Tibial artery (tissue), 4 donors: ENCODE measurements at regions not wholly inside any gene's neighbourhood (a gene's known extent, or its start where the extent isn't known, plus 50 kb on each side); places are given as distances from the start of the nearest gene placed in this dataset.

Experiments
- DNase-seq, 2 donors: peaks; one replicate each; pipeline ENCODE4 v3.0.0-alpha.2; 2019
- H3K27ac ChIP-seq, 2 donors: fragments of 200-600 bp; sonication (generic) in 1 of 2; 1 replicate in 1 of 2; 2 replicates in 1 of 2; pipeline ENCODE4 v1.5.1; 2018 to 2019; ENCODE audit warnings: mild to moderate bottlenecking in 1 of 2
- H3K27me3 ChIP-seq, 2 donors: fragments of 200-600 bp; sonication (generic) in 1 of 2; one replicate each; pipeline versions ENCODE4 v1.5.1 to v1.6.0; 2016 to 2019
- H3K36me3 ChIP-seq, 3 donors: fragments of 200-600 bp; sonication (generic) in 2 of 3; one replicate each; pipeline ENCODE4 v1.5.1; 2016 to 2019; ENCODE audit warnings: mild to moderate bottlenecking in 2 of 3
- H3K4me1 ChIP-seq, 4 donors: fragments of 200-600 bp; sonication (generic) in 2 of 4; 1 replicate in 3 of 4; 2 replicates in 1 of 4; pipeline ENCODE4 v1.5.1; 2016 to 2019
- H3K4me3 ChIP-seq, 2 donors: fragments of 200-600 bp; sonication (generic) in 1 of 2; 1 replicate in 1 of 2; 2 replicates in 1 of 2; pipeline ENCODE4 v1.5.1; 2018 to 2019; ENCODE audit warnings: mild to moderate bottlenecking in 2 of 2
- H3K9me3 ChIP-seq, 3 donors: fragments of 200-600 bp; sonication (generic) in 1 of 3; one replicate each; pipeline ENCODE4 v1.5.1; 2016 to 2019
- CTCF ChIP-seq, 2 experiments: fragments of 200-600 bp in 1 of 2; fragments of 450-650 bp in 1 of 2; IDR thresholded peaks; one replicate each; pipeline ENCODE4 v1.5.1; 2017 to 2019; ENCODE audit warnings: antibody characterized with exemption in 2 of 2, mild to moderate bottlenecking in 1 of 2, moderate library complexity in 1 of 2
- intact Hi-C: fragments of 100-400 bp; cut with DNase I; formaldehyde crosslinking; loops from one replicate; pipeline ENCODE4 v1.15.0; 2023; ENCODE audit warnings: low total_unique reads

- TF ChIP-seq CTCF (IDR thresholded peaks at IDR 0.05), result no peak
- Histone ChIP-seq H3K4me3 (no peak overlapping the region), H3K36me3 (no peaks in the 10 kb centered on the region), H3K9me3 (no peaks in the 10 kb centered on the region), H3K4me1 (no peaks in the 10 kb centered on the region), H3K27me3 (peaks cover 0 to 3% of the 10 kb centered on the region in 2 donors), H3K27ac (no peak overlapping the region)
- intact Hi-C loops, result no loop called here
- DNase-seq, result no peak
Measured at GRCh38 chr10:78599122-78599853, 469.5 kb upstream of the ZMIZ1 start.

- no peak for DNase-seq
- no peak for TF ChIP-seq CTCF (IDR thresholded peaks at IDR 0.05)
- no peak overlapping the region for H3K4me3 ChIP-seq
- no peaks in the 10 kb centered on the region for H3K4me1 ChIP-seq
- no peaks in the 10 kb centered on the region for H3K36me3 ChIP-seq
- intact Hi-C loops, result no loop called here
- peaks cover 0 to 3% of the 10 kb centered on the region in 2 donors for H3K27me3 ChIP-seq
- no peak overlapping the region for H3K27ac ChIP-seq
- H3K9me3 ChIP-seq, result no peaks in the 10 kb centered on the region
Measured at GRCh38 chr10:78600121-78600665, 468.6 kb upstream of the ZMIZ1 start.

GRCh38 chr10:78600740-78601139, 468.0 kb upstream of the ZMIZ1 start:
- DNase-seq, result no peak
- TF ChIP-seq CTCF (IDR thresholded peaks at IDR 0.05), result no peak
- intact Hi-C loops, result no loop called here

GRCh38 chr10:78602201-78602932, 466.4 kb upstream of the ZMIZ1 start:
- intact Hi-C loops, result no loop called here
- TF ChIP-seq CTCF (IDR thresholded peaks at IDR 0.05), result no peak
- Histone ChIP-seq H3K27me3 (peaks cover 0 to 3% of the 10 kb centered on the region in 2 donors), H3K27ac (no peak overlapping the region), H3K4me3 (no peak overlapping the region), H3K36me3 (no peaks in the 10 kb centered on the region), H3K9me3 (no peaks in the 10 kb centered on the region), H3K4me1 (no peaks in the 10 kb centered on the region)
- no peak for DNase-seq

More at GRCh38 chr10:78600740-78601139, 468.0 kb upstream of the ZMIZ1 start:
- Histone ChIP-seq H3K36me3 (no peaks in the 10 kb centered on the region), H3K27ac (no peak overlapping the region), H3K4me3 (no peak overlapping the region), H3K4me1 (no peaks in the 10 kb centered on the region), H3K27me3 (peaks cover 0 to 3% of the 10 kb centered on the region in 2 donors), H3K9me3 (no peaks in the 10 kb centered on the region)

GRCh38 chr10:78604286-78604685, 464.5 kb upstream of the ZMIZ1 start:
- Histone ChIP-seq H3K4me1 (no peaks in the 10 kb centered on the region), H3K9me3 (no peaks in the 10 kb centered on the region), H3K27ac (no peak overlapping the region), H3K36me3 (no peaks in the 10 kb centered on the region), H3K27me3 (no peaks in the 10 kb centered on the region), H3K4me3 (no peak overlapping the region)
- intact Hi-C loops, result no loop called here
- TF ChIP-seq CTCF (IDR thresholded peaks at IDR 0.05), result no peak
- DNase-seq, result no peak
